ENCODE measurements at regions not wholly inside any gene's neighbourhood (a gene's known extent, or its start where the extent isn't known, plus 50 kb on each side); places are given as distances from the start of the nearest gene placed in this dataset.

DNA sequence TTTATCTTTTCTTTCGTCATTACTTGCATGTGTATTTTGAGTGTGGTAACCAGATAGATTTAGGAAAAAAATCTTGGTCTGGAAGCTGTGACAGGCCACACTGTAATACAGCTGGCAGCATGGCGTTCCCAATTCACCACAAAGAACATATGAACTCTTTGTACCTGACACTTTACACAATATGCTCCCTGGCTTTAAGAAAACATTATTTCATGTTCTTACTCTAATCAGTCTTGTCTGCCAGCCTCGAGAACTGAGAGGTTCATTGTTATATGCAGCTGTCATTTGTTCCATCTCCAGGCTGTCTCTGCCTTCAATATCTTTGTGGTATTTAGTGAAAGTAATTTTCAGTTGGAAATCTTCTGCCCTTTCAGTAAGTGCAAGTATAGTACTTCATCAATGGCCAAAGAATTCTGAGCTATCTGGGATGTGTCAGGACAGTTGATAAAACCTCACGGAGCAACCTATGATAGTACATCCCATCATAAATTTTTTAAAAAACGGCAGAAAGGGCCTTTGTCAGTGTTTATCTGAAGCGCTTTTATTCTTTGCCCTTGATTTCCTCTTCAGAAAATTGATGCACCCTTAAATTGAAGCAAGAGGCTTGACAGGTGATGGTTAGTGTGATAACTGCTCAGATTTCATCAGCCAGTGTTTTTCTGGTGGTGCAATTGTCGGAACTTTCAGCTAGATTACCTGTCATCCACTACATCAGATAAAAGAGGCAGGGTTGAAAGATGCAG is 146.3 kb upstream of the SP8 start:
- ChIA-PET CTCF (no interaction called here), POLR2A (no interaction called here)

- ChIA-PET CTCF (no interaction called here), POLR2A (no interaction called here)
Observed at GRCh38 chr7:20945451-20945850, 158.8 kb upstream of the SP8 start.

DNA sequence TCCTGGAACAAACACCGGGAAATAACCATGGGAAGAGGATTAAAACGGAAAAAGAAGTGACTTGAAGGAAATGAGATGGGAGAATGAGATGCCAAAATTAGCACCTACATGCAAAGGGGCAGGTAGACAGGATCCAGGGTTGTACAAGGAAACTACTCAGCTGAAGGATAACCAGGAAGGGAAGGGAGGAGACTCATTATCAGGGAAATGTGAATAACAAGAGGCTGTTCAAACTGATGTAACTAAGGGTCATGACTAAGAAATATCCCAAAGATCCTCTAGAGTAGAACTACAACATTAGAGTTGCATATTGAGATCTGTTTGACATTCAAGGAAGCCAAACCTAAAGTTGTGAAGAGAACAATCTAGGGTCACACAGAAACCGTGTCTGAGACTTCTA is 166.2 kb upstream of the SP8 start:
- ChIA-PET POLR2A (no interaction called here), CTCF (no interaction called here)

DNA sequence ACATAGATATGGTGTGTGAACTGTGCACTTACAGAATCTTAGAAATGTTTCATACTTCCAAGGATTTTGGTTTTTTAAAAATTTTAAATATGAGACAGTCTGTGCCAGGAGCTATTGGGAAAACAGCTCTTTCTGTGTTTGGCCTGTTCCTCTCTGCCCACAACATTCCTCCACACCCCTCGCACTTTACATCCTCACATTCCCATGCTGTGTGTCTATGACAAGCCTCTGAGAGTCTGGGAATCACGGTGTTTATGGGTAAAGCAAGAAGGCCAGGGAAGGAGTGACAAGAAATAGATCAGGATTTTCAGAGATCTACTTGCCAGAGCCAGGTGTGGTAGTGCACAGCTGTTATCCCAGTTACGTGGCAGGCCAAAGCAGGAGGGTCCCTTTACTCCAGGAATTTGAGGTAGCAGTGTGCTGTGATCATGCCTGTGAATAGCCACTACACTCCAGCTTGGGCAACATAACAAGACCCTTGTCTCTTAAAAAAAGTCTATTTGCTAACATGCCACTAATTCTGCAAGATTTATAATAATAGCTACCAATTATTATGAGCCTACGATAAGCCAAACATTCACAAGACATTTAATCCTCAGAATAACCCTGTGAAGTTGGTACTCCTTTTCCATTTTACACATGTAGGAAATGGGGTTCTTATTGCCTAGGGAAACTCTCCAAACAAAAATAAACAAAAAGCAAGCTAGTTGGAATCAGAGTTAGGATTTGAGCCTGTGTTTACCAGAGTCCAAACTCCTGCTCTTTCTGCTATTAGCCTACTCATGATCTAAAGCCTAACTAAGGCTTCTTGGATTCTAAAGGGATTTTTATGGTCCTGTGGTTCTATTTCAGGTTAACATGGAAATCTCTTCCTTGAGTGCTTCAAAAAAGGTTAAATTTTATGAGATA is 168.3 kb upstream of the SP8 start:
- CTCF ChIA-PET = interaction anchor here (0.5 to 1.1 kb wide), 2 partner anchors 80 to 521 kb away, joined by 5 read pairs; no protein-coding TSS in a partner anchor
- POLR2A ChIA-PET = no interaction called here

- POLR2A ChIA-PET = no interaction called here
- CTCF ChIA-PET = no interaction called here
Observed at GRCh38 chr7:20958572-20958971, 171.9 kb upstream of the SP8 start.

DNA sequence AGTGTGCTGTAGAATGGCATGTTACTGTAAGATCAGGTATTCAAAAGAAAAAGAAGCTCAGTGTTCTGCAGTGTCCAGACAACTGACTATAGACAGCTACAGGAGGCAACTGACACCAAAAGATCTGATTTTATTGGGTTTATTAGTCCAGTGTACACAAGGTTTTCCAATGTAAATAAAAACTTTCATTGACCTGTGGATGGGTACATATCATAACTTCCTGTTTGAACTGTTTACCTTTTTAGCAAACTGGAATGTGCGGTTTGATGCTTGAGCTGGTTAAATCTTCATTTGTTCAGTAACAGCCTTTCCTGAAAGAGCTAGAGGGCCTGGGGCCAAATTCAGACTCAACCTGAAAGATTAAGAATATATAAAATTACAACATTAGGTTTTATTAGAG is 172.6 kb upstream of the SP8 start:
- POLR2A ChIA-PET = no interaction called here
- CTCF ChIA-PET = no interaction called here

DNA sequence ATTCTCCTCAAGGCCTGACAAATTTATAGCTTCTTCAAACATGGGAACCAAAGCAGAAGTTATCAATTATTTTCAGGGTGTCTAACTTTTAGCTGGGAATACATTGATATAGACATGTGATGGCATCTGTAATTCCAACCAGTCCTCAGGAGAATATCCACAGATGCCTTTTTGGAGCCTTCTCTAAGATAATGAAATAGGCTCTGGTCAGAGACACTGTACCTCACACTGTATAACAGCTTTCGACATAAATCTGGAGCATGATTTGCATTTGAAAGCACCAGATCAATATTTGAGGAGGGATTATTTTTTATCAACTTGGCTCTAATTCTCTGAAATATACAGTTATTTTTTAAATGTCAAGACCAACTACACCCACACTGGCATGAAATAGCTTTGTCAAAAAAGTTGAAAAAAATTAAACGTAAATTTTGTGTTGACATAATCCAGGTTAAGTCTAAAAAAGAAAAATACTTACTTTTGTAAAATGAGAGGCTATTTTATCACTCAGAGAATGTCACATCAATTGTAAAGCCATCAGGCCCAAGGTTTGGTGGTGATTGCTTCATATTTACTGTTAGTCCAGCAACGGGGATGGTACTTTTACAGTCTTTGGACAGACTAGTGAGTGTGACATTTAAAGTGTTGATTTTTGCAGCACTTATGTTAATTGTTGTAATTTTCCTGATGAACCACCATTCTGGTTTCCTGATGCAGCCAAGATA is 177.0 kb upstream of the SP8 start:
- ChIA-PET POLR2A (no interaction called here), CTCF (no interaction called here)

GRCh38 chr7:20964281-20964918 is 177.7 kb upstream of the SP8 start:
- CTCF ChIA-PET = interaction anchor here (0.6 kb wide), 1 partner anchor 116 kb away, joined by 5 read pairs; no protein-coding TSS in a partner anchor
- POLR2A ChIA-PET = no interaction called here

DNA sequence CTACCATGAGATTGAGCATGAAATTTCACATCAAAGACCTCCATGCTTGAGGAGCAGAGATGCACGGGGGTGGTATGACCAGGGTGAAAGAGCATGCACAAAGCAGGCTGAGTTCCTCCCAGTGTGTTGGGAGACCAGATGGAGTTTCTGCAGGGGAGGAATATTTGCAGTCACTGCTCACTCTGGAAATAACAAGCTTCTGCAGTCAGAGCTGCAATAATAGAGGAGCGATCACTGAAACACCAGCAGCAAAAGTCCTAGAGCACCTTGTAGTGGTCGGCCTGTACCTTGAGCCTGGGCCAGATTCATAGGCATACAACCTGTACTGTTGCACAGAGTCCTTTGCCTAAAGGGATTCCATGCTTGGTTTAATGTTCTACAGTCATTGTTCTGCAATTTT is 184.5 kb upstream of the SP8 start:
- POLR2A ChIA-PET = no interaction called here

GRCh38 chr7:20980232-20980631 is 193.5 kb upstream of the SP8 start:
- POLR2A ChIA-PET = no interaction called here
- CTCF ChIA-PET = no interaction called here

More for the DNA sequence above, 184.5 kb upstream of the SP8 start:
- CTCF ChIA-PET = no interaction called here

- ChIA-PET POLR2A (interaction anchor here (0.5 kb wide), 1 partner anchor 223 kb away, joined by 4 read pairs; no protein-coding TSS in a partner anchor), CTCF (no interaction called here)
Observed at GRCh38 chr7:20980668-20981264, 194.1 kb upstream of the SP8 start.

GRCh38 chr7:20988340-20988739 is 201.7 kb upstream of the SP8 start:
- CTCF ChIA-PET = no interaction called here
- POLR2A ChIA-PET = no interaction called here

DNA sequence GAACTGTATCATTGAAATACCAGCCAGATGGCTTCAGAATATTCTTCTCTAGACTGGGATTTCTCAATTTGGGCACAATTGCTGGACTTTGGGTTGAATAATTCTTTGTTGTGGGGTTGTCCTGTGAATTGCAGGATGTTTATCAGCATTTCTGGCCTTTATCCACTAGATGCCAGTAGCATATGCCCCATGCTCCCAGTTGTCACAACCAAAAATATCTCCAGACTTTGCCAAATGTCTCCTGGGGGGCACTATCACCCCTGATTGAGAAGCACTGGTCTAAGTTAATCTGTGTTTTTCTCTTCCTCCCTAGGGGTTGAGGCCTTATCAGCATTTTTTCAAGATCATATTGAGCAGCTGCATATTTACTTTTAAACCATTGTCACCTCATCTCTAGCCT is 204.9 kb upstream of the SP8 start:
- ChIA-PET CTCF (no interaction called here), POLR2A (no interaction called here)

DNA sequence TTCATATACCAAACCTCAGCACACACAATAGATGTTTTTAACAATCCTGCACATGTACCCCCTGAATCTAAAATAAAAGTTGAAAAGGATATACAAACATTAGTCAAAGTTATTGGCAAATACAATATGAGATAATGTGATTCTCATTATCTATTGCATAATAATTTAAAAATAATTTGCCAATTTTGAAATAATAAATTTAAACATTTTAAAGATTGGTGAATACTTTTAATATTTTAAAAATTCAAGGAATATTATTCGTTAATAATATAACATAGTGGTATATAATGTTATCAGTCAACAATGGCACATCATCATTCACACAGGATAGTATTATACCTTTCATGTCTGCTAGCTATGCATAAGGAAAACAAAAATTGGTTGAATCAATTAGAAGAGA is 207.0 kb upstream of the SP8 start:
- ChIA-PET POLR2A (no interaction called here), CTCF (no interaction called here)

DNA sequence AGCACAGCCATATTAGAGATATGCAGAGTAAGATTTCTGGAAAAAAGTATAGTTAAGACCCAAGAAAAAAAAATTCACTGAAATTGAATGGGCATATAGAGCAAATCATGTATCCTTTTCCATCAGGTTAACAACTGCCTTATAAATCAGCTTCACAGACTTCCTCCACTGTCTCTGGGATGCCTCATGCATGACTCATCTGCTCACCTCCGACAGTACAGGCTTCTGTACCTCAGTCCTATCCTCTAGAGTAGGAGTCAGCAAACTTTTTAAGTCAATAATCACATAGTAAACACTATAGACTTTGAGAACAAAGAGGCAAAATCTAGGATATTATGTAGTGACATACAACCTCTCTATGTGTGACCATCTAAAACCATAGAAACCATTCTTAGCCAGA is 211.6 kb upstream of the SP8 start:
- ChIA-PET CTCF (no interaction called here), POLR2A (no interaction called here)

- ChIA-PET POLR2A (no interaction called here), CTCF (no interaction called here)
Observed at GRCh38 chr7:21011153-21011552, 224.5 kb upstream of the SP8 start.

GRCh38 chr7:21013765-21014539 is 227.3 kb upstream of the SP8 start:
- POLR2A ChIA-PET = no interaction called here
- CTCF ChIA-PET = no interaction called here

DNA sequence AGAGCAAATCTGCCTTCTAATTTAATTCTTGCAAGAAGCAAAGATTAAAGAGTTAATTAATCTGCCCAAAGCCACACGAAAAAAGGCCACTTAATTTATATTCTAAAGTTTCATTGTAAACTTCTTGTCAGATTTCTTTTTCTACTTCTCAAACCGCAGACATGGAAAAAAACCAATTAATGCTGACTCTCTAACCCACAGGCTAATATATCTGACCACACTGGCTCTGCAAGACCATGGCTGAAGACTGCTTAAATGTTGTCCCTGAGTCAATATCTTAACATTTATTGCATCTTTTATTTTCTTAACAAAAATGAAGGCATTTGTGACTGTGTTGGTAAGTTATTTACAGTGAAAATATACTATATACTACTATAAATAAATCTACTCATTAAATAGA is 234.0 kb upstream of the SP8 start:
- POLR2A ChIA-PET = no interaction called here
- CTCF ChIA-PET = no interaction called here

DNA sequence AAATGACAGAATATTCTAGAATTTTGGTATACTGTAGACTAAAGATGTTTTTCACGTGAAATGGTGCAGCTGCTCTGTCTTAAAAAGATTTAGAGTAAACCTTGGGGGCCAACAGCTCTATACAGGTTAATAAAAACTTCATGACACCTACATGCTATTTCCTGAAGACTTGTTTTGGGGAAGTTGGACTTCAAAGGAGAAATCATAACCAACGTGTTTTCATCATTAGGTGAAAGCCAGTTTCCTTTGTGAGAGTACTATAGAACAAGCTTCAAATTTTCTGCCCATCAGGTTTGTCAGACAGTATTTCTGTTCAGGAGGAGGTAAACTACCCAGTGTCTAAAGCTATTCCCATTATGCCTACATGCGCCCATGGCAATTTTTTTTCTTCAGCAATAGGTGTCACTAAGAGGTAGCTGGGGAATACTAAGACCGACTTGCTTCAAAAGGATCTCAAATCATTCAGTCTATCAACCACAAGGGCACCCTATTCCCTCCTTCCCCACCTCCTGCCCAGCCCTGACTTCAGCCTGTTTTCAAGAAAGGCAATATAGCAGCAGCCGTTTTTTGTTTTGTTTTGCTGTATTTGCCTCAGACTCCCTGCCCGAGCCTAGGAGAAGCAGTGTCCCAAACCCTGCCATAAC is 237.3 kb upstream of the SP8 start:
- POLR2A ChIA-PET = no interaction called here
- CTCF ChIA-PET = no interaction called here

Measured in activated CD8-positive, alpha-beta memory T cell treated with anti-CD3 and anti-CD28 coated beads for 36 hours (primary cell).